RWPE1 (cell line): ENCODE measurements at regions not wholly inside any gene's neighbourhood (a gene's known extent, or its start where the extent isn't known, plus 50 kb on each side); places are given as distances from the start of the nearest gene placed in this dataset.

Source experiments
- CTCF ChIA-PET: fragments of 350-600 bp; sonication (Branson Sonifier 250); formaldehyde crosslinking; extraction: SDS; loops from one replicate; lab custom pipeline; 2021; lab: Yijun Ruan, JAX
- POLR2A ChIA-PET: fragments of 400-600 bp; formaldehyde crosslinking; extraction: SDS; loops from one replicate; lab custom pipeline; 2020; ENCODE audit warnings: antibody characterized with exemption; ENCODE audit not compliant: low non-redundant PET; lab: Yijun Ruan, JAX
- DNase-seq: peaks from one replicate; pipeline ENCODE4 v3.0.0; 2012; ENCODE audit warnings: low spot score
- H3K27ac ChIP-seq: fragments of 450-650 bp; 2 replicates; pipeline ENCODE4 v1.5.1; 2017
- TF ChIP-seq, protein P1 (sequence below): fragments of 450-650 bp; conservative IDR thresholded peaks from 2 replicates; pipeline ENCODE4 v1.5.1; 2017; ENCODE audit warnings: low read depth, mild to moderate bottlenecking

GRCh38 chr9:2321523-2322148, 300.0 kb upstream of the VLDLR start:
- POLR2A ChIA-PET: no interaction called here
- no peak for DNase-seq

DNA sequence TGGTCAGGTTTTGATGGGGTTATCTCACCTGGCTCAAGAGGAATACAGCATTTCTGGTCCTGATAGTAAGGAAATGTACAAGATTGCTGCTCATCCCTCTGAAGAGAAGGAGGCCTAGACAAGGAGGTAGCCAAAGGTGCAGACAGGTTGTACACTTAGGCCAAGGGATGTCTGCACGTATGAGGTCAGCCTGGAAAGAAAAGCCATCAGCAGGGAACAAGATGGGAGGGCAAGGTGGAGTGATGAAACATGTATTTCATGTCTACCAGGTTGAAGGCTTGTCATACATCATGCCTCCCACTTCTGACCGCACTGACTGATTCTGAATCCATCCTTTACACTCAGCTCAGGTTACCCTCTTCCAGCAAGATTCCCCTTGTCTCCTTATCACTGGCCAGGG, 296.8 kb upstream of the VLDLR start:
- H3K27ac ChIP-seq: no peak overlapping the region
- CTCF ChIA-PET: no interaction called here
- TF ChIP-seq, protein P1, sequence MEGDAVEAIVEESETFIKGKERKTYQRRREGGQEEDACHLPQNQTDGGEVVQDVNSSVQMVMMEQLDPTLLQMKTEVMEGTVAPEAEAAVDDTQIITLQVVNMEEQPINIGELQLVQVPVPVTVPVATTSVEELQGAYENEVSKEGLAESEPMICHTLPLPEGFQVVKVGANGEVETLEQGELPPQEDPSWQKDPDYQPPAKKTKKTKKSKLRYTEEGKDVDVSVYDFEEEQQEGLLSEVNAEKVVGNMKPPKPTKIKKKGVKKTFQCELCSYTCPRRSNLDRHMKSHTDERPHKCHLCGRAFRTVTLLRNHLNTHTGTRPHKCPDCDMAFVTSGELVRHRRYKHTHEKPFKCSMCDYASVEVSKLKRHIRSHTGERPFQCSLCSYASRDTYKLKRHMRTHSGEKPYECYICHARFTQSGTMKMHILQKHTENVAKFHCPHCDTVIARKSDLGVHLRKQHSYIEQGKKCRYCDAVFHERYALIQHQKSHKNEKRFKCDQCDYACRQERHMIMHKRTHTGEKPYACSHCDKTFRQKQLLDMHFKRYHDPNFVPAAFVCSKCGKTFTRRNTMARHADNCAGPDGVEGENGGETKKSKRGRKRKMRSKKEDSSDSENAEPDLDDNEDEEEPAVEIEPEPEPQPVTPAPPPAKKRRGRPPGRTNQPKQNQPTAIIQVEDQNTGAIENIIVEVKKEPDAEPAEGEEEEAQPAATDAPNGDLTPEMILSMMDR: no peak
- POLR2A ChIA-PET: no interaction called here
- DNase-seq: no peak

More at GRCh38 chr9:2321523-2322148, 300.0 kb upstream of the VLDLR start:
- TF ChIP-seq, protein P1: no peak
- H3K27ac ChIP-seq: no peak overlapping the region
- CTCF ChIA-PET: no interaction called here

GRCh38 chr9:2332663-2333062, 288.9 kb upstream of the VLDLR start:
- CTCF ChIA-PET: no interaction called here
- no peak overlapping the region for H3K27ac ChIP-seq
- TF ChIP-seq, protein P1: no peak
- POLR2A ChIA-PET: no interaction called here
- no peak for DNase-seq

- DNase-seq: no peak
- CTCF ChIA-PET: no interaction called here
- POLR2A ChIA-PET: no interaction called here
These were observed 286.3 kb upstream of the VLDLR start for GRCh38 chr9:2335260-2335659.

GRCh38 chr9:2336055-2336454, 285.5 kb upstream of the VLDLR start:
- DNase-seq: no peak
- TF ChIP-seq, protein P1: no peak
- no peak overlapping the region for H3K27ac ChIP-seq
- ChIA-PET CTCF (no interaction called here), POLR2A (no interaction called here)

More at GRCh38 chr9:2335260-2335659, 286.3 kb upstream of the VLDLR start:
- TF ChIP-seq, protein P1: no peak
- H3K27ac ChIP-seq: no peak overlapping the region

GRCh38 chr9:2337131-2337530, 284.5 kb upstream of the VLDLR start:
- H3K27ac ChIP-seq: no peak overlapping the region
- DNase-seq: no peak
- TF ChIP-seq, protein P1: no peak
- ChIA-PET CTCF (interaction anchor here (0.6 kb wide), 1 partner anchor 19 kb away, joined by 3 read pairs; no protein-coding TSS in a partner anchor), POLR2A (no interaction called here)
